GM19238 (cell line): ENCODE measurements at regions not wholly inside any gene's neighbourhood (a gene's known extent, or its start where the extent isn't known, plus 50 kb on each side); places are given as distances from the start of the nearest gene placed in this dataset.

Experiments
- DNase-seq: peaks from one replicate; pipeline ENCODE4 v3.0.0; 2011; ENCODE audit warnings: low spot score; ENCODE audit not compliant: insufficient read length

DNA sequence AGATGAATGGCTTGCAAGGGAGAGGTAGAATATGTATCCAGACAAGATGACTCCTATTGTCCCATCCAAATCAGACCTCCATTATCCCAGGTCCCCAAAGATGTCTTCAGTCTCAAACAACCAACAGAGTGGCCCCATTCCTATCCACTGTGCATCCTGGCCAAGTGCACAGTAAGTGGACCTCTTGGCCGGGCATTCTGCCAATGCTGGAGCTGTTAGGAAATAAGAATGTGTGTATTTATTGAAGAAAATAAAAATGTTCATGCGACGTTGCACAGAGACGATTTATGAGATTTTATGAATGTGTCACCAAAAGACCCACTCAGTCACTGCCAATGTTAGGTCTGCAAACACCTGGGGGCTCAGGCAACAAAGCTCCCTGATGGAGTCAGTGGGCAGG, 196.0 kb downstream of the MAFB start:
- DNase-seq = no peak

DNA sequence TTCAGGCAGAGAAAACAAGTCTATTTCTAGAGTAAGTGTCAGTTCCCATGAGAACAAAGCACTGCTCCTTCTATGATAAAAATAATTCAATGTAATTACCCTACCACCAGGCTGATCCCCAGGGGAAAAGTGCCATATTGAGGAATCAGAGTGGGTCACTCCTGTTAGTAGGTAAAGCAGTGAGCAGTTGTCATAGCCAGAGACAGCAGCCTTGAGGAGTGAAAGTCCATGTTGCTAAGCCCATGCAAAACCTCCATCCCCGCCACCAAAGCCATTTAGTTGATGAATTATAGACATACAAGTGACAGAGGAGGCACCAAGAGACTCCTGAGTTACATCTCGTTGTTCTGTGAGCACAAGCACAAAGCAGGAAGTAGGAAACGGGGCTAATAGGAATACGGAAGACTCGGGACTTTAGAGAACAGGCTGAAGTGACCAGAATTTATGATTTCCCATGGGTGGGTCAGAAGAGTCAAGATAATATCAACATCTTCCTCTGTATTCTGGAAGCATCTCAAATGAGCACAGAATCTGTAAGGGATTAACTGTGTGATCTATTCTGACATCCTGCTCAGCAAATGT, 197.9 kb downstream of the MAFB start:
- no peak for DNase-seq

GRCh38 chr20:40489886-40490285, 199.2 kb downstream of the MAFB start:
- DNase-seq = no peak

GRCh38 chr20:40488401-40488800, 200.6 kb downstream of the MAFB start:
- DNase-seq = no peak

DNA sequence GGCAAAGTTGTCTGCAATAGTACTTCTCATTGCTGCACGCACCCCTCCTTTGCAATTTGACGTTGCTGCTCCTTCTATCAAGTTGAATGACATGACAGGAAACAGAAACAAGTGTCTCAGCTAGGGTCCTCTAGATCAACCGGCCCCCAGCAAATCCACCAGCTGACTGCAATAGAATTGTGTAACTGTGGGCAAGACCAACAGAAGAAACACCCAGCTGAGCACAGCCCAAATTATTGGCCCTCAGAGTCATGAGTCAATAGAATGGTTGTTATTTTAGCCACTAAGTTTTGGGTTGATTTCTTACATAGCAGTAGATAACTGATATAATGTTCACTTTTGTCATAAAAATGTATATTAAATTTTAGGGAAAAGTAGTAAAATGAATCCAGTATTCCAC, 202.7 kb downstream of the MAFB start:
- DNase-seq = no peak

- no peak for DNase-seq
These were observed 207.1 kb downstream of the MAFB start for GRCh38 chr20:40481743-40482458.

DNA sequence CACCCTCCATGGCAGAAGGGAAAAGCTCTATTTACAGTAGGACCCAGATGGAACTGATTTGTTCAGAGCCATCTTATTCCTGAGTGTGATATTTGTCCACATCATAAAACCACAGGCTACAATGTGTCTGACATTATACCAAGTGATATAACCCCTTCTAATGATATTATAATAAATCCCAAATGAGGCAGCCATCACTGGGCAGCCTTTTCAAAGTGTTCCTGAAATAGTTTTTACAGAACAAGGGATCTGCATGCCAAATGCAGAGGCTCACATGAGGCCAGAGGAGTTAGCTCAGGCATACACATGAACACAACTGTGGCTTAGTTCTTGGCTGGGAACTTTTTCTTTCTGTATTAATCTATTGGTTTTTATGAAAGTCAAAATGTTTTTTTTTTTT, 207.7 kb downstream of the MAFB start:
- DNase-seq = no peak

DNA sequence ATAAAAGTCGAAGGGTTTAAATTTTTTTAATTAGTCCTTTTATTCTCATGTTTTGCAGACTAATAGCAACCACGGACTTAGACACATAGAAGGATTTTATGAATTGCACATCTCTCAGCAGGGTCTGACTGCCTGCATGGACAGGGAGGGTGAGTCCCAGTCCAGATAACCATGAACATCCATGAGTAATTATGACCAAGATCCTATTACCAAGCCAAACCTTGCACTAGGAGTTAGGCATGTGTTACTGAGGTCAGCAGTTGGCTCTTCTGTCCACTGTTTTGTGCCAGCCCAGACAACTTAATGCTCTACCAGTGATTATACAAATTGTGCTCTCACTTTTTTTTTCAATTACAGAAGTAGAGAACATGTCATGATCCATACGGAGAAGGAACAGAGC, 211.2 kb downstream of the MAFB start:
- no peak for DNase-seq

DNA sequence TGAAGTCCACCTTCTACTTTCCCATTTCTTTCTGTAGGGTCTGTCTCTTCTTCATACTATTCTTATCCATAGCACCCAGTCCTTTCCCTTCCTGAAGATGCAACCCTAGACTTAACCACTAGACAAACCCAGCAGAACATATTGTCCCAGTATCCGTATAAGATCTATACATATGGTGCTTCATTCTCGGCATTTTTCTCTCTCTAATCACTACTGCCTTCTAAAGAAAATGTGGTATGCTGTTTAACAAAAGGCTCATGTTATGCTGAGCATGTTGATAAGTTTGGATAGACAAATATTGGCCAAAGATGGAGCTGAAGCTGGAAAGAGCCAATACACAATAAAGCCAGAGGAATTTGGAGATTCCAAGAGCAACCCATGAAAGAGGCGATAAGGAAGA, 212.6 kb downstream of the MAFB start:
- no peak for DNase-seq

DNA sequence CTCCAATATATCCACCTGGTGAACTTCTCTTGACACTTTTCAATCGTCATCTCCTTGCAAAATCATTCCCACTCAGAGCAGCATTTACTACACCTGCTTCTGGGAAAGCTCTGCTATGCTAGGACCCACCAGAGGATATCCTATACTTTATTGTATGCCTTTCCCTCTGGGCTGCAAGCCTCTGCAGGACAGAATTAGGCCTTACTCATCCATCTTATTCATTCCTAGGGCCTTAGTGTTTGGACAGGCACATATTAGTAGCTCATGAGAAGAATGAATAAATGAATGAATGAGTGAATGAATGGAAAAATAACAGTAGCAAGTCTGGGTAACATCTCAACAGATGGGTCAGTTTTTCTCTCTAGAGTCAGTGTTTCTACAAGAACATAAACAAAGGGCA, 216.1 kb downstream of the MAFB start:
- DNase-seq = no peak

- DNase-seq = no peak
These were observed 217.8 kb downstream of the MAFB start for GRCh38 chr20:40471261-40471629.

DNA sequence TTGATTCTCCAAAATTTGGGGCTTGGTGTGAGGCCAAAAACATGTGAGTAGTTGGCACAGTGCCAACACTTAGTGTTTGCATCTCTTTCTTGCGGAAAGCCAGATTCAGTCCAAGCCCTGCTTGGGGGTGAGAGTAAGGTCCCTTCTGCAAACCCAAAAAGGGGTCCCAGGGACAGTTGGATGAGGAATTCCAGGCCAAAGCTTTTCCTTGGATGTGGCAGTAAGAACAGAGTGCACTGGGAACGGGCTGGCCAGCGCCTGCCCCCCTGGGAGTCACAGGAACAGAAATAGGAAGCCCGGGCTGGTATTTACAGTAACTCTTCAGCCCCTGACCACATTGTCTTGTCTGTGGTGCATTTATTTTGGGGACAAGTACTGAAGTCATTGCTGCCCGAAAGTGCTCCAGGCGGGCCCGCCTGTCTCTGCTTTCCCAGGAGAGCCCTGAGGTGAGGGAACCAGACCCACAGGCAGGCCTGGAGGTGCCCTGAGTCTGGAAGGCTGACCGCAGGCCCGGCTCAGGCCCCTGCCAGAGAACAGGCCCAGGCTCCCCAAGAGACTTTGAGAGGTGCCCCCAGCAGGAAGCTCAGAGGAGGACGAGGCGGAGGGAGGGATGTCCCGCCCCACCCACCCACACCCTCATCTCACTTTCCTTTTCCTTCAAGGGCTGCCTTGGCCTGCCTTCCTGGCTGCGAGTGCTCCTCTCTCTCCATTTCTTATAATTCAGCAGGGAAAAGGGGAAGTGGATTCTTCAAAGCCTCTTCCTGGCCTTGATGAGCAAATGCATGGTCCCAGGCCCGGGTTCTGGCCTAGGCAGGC, 218.4 kb downstream of the MAFB start:
- DNase-seq = no peak

DNA sequence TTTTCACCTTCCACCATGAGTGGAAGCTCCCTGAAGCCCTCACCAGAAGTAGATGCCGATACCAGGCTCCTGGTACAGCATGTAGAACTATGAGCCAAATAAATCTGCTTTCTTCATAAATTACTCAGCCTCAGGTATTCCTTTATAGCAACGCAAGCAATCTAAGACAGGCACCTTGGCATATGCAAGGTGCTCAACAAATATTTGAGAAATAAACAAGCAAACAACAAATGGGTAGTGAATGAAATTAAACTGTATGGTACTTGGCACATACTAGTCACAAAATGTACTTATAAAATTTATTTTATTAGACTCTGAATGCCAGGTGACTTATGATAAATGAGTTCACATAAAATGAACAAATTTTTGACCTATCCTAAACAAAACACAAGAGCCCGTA, 220.3 kb downstream of the MAFB start:
- DNase-seq = no peak

DNA sequence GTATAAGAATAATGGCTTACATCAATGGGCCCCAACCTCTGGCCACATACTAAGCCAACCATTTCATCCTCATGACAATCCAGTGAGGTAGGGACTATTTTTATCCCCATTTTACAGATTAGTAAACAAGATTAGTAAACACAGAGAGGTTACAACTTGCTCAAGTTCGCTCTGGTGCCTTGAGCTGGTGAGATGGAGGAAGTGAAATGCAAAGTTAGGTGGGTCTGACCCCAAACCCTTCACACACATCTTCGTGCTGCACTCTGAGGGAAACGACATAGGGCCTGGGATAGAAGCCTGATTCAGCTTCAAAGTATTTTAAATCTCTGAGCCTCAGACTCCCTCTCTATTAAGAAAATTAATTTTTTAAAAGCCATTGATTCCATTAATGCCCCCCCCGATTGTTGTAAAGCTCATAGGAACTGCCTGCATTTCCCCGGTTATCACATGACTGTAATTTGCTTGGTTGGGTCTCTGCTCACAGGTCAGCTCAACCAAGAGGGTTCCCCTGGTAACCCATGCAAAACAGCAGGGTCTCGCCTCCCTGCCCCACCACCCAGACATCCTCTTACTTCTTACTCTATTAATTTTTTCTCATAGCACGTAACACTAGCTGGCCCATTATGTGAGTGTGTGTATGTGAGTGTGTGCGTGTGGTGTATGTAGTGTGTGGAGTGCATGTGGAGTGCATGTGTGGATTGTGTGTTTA, 221.2 kb downstream of the MAFB start:
- no peak for DNase-seq

DNA sequence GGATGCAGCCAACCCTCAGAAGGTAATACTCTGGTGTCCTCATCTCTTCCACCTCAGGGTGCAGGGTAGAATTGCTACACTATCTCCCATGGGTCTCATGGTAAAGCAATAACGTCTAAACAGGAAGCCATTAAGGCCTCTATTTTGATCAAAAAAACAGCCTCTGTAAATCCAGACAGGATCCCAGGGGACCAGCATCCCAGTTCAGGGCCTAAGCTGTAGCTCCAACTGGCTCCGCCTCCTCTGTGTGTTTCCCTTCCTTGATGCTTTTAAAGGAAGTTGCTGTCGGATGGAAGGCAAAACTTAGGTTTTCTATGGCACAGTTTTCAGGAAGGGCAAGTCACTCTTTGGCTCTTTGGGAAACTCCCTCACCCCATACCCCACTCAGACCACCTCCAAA, 222.0 kb downstream of the MAFB start:
- no peak for DNase-seq

DNA sequence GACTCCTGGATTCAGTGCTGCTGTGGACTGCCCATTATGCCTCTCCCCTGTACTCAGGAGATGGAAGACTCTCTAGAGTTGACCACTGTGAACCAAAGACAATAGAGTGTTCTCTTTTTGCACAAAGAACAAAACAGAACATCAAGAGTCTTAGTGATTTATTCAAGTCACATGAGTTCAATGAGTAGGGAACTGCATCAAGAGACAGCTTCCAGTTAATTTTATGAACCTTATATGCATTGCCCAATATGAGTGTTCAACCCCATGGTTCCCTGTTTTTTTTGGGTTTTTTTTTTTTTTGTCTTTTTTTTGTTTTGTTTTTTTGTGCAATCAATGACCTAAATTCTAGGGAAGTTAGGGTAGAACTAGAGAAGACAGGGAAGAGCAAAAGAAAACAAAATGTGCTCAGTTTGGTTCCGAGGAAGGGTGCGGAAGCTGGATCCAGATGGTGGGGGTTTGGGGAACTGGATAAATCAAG, 224.3 kb downstream of the MAFB start:
- no peak for DNase-seq

DNA sequence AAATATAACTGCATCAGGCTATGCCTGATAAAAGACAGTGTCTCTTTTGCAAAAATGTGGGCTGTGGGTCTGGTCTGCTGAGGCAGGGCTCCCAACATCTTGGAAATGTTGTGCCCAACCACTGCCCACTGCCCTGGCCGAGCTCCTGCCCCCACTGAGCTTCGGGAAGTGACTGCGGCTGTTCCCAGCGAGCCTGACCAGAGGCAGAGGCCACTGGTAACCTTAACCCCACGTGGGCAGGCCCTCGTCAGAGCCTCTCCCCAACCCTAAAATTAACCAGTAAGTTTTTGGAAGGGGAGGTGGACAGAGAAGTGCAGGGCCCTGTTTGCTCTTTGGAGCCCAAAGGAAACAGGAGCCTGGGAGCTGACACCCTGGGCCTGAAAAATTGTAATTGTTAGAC, 225.9 kb downstream of the MAFB start:
- DNase-seq = no peak

- DNase-seq = no peak
These were observed 226.5 kb downstream of the MAFB start for GRCh38 chr20:40462566-40462965.

GRCh38 chr20:40459299-40459698, 229.7 kb downstream of the MAFB start:
- no peak for DNase-seq

GRCh38 chr20:40457404-40457803, 231.6 kb downstream of the MAFB start:
- DNase-seq = no peak

DNA sequence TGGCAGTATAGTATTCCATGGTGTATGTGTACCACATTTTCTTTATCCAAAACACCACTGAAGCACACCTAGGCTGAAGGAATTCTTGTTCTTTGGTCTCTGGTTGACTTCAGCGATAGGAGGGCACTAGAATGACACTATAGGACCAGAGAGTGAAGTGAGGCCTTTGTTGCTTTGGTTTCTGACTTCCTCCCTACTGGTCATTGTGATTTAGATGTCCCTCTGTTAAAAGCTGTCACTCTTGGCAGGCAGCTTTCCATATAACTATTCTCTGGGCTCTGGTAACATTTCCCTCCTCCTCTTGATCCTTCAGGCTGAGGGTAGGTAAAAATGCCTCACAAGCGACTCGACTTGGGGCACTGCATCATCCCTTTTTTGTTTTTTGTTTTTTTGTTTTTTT, 236.3 kb downstream of the MAFB start:
- DNase-seq = no peak

DNA sequence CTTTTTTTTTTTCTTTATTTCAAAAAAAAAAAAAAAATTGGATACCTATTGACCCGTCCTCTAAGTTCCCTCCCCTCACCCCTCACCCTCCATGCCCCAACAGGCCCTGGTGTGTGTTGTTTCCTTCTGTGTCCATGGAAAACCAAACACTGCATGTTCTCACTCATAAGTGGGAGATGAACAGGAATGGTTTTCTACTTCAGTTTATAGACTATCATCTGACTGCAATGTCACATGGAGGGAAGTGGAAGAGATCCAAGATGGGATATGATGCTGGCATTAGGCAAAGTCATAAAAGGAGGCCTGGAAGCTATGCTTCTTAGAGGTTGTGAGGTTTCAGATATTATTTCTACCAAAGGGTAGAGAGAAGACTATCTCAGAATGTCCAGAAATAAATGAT, 237.5 kb downstream of the MAFB start:
- no peak for DNase-seq
